Endothelial cell of umbilical vein (primary cell): ENCODE measurements at regions not wholly inside any gene's neighbourhood (a gene's known extent, or its start where the extent isn't known, plus 50 kb on each side); places are given as distances from the start of the nearest gene placed in this dataset.

Source experiments
- BruUV-seq: library from RNA; stranded (reverse); fragments of 400-500 nt; replicated peaks from 2 replicates; lab custom pipeline; 2021; lab: Mats Ljungman, UMichigan
- CTCF ChIA-PET: fragments of 300-600, 350-600 bp; sonication (Branson Sonifier 250); formaldehyde crosslinking; loops from one replicate; lab custom pipeline; 2021; ENCODE audit warnings: antibody characterized with exemption, inconsistent platforms; lab: Charles Lee
- POLR2A ChIA-PET: fragments of 300-600, 350-600 bp; sonication (Branson Sonifier 250); formaldehyde crosslinking; loops from one replicate; lab custom pipeline; 2021; ENCODE audit warnings: antibody characterized with exemption, inconsistent platforms; lab: Charles Lee
- DNase-seq: peaks from one replicate; pipeline ENCODE4 v3.0.0-alpha.2; 2011; ENCODE audit warnings: low read depth, low spot score
- FAIRE-seq: peaks from 2 replicates; lab custom pipeline; 2011; peaks lifted over from hg19 to GRCh38; lab: Jason Lieb, UNC
- H2AFZ ChIP-seq: 2 replicates; pipeline ENCODE4 v1.6.0; 2012; ENCODE audit warnings: low read depth, low read length, control low read depth, inconsistent platforms
- H3K27ac ChIP-seq: 2 replicates; pipeline ENCODE4 v1.5.1; 2011; ENCODE audit warnings: low read depth, mild to moderate bottlenecking, control low read depth, low read length, moderate library complexity; ENCODE audit not compliant: insufficient read depth
- H3K27me3 ChIP-seq, 2 experiments: 2 replicates each; pipeline versions ENCODE4 v1.6.0 to v1.6.1; 2011; ENCODE audit warnings: low read length in 2 of 2, mixed read lengths in 1 of 2; ENCODE audit not compliant: control insufficient read depth in 2 of 2, insufficient read depth in 2 of 2
- H3K36me3 ChIP-seq, 2 experiments: 2 replicates in 1 of 2; 3 replicates in 1 of 2; pipeline ENCODE4 v1.5.1; 2011; ENCODE audit warnings: low read length in 2 of 2, mild to moderate bottlenecking in 1 of 2, moderate library complexity in 1 of 2; ENCODE audit not compliant: control insufficient read depth in 2 of 2, insufficient read depth in 2 of 2; ENCODE audit errors: extremely low read depth in 1 of 2
- H3K4me1 ChIP-seq: 3 replicates; pipeline ENCODE4 v1.5.1; 2011; ENCODE audit warnings: mild to moderate bottlenecking, low read length; ENCODE audit not compliant: control insufficient read depth, insufficient read depth; ENCODE audit errors: extremely low read depth
- H3K4me2 ChIP-seq: 2 replicates; pipeline ENCODE4 v1.6.1; 2011; ENCODE audit warnings: low read length, control low read depth, mixed read lengths; ENCODE audit not compliant: insufficient read depth
- H3K4me3 ChIP-seq, 3 experiments: fragments of 200-600 bp in 1 of 3; sonication (generic), shearing (Covaris generic) in 1 of 3; replicated peaks in 1 of 3; 2 replicates each; pipeline ENCODE4 v1.5.1; 2011 to 2016; ENCODE audit warnings: control low read depth in 3 of 3, low read length in 3 of 3, mild to moderate bottlenecking in 2 of 3, inconsistent platforms in 1 of 3, low read depth in 1 of 3, moderate library complexity in 1 of 3; ENCODE audit not compliant: insufficient read depth in 1 of 3
- H3K79me2 ChIP-seq: 2 replicates; pipeline ENCODE4 v1.6.0; 2012; ENCODE audit warnings: low read length, inconsistent platforms; ENCODE audit not compliant: control insufficient read depth, insufficient read depth
- H3K9ac ChIP-seq: replicated peaks from 2 replicates; pipeline ENCODE3; 2011; ENCODE audit warnings: low read length, control low read depth; ENCODE audit not compliant: insufficient read depth; ENCODE audit errors: extremely low read depth
- H3K9me1 ChIP-seq: replicated peaks from 3 replicates; pipeline ENCODE4 v1.6.0; 2011; ENCODE audit warnings: mild to moderate bottlenecking, low read length; ENCODE audit not compliant: control insufficient read depth, insufficient read depth; ENCODE audit errors: extremely low read depth
- H3K9me3 ChIP-seq: replicated peaks from 2 replicates; pipeline ENCODE4 v1.5.1; 2012; ENCODE audit warnings: low read length, inconsistent platforms; ENCODE audit not compliant: control insufficient read depth, insufficient read depth
- H4K20me1 ChIP-seq: replicated peaks from 2 replicates; pipeline ENCODE3; 2011; ENCODE audit warnings: mild to moderate bottlenecking, low read length; ENCODE audit not compliant: control insufficient read depth, insufficient read depth; ENCODE audit errors: extremely low read depth
- CTCF ChIP-seq, 2 donors: IDR thresholded peaks; 1 replicate in 1 of 2; 2 replicates in 1 of 2; pipeline ENCODE4 v1.5.1; 2011; ENCODE audit warnings: low read length in 2 of 2, mild to moderate bottlenecking in 2 of 2, moderate library complexity in 2 of 2, control low read depth in 1 of 2, inconsistent platforms in 1 of 2, low read depth in 1 of 2; ENCODE audit not compliant: insufficient read depth in 1 of 2; ENCODE audit errors: extremely low read depth in 1 of 2
- EZH2 ChIP-seq: IDR thresholded peaks from 2 replicates; pipeline ENCODE4 v1.6.1; 2012; ENCODE audit warnings: borderline replicate concordance, low read depth, mild to moderate bottlenecking, moderate library complexity, low read length, inconsistent platforms; ENCODE audit not compliant: severe bottlenecking
- FOS ChIP-seq: IDR thresholded peaks from 2 replicates; pipeline ENCODE4 v1.6.1; 2011; ENCODE audit warnings: mild to moderate bottlenecking, low read length, moderate library complexity, borderline replicate concordance; ENCODE audit not compliant: insufficient read depth
- GATA2 ChIP-seq: IDR thresholded peaks from 2 replicates; pipeline ENCODE4 v1.7.0; 2011; ENCODE audit warnings: low read depth, mild to moderate bottlenecking, moderate library complexity, mixed read lengths, low read length; ENCODE audit not compliant: insufficient read length, insufficient read depth
- JUN ChIP-seq: IDR thresholded peaks from 2 replicates; pipeline ENCODE4 v1.6.1; 2011; ENCODE audit warnings: borderline replicate concordance, low read depth; ENCODE audit not compliant: insufficient read length, insufficient read depth
- MYC ChIP-seq: IDR thresholded peaks from one replicate; pipeline ENCODE4 v1.6.1; 2011; ENCODE audit warnings: mild to moderate bottlenecking, low read depth, low read length
- POLR2A ChIP-seq: IDR thresholded peaks from 2 replicates; pipeline ENCODE4 v1.6.1; 2012; ENCODE audit warnings: low read depth, mild to moderate bottlenecking, control low read depth, low read length
- POLR2AphosphoS5 ChIP-seq: IDR thresholded peaks from 2 replicates; pipeline ENCODE4 v1.6.1; 2012; ENCODE audit warnings: low read depth, mild to moderate bottlenecking, control low read depth, low read length, moderate library complexity; ENCODE audit not compliant: insufficient read depth
- dilution Hi-C: fragments of 300-500 bp; cut with MboI; formaldehyde crosslinking; loops from one replicate; pipeline ENCODE4 v1.15.0; 2019; ENCODE audit warnings: low sequenced_read_pairs; ENCODE audit not compliant: extremely low pct_ligation_motif_present
- intact Hi-C: fragments of 100-400 bp; cut with micrococcal nuclease; formaldehyde crosslinking; loops from one replicate; pipeline ENCODE4 v1.10.0; 2022
- TF ChIP-seq, protein P1 (sequence below): IDR thresholded peaks from 2 replicates; pipeline ENCODE4 v1.6.1; 2011; ENCODE audit not compliant: insufficient read depth, insufficient read length

DNA sequence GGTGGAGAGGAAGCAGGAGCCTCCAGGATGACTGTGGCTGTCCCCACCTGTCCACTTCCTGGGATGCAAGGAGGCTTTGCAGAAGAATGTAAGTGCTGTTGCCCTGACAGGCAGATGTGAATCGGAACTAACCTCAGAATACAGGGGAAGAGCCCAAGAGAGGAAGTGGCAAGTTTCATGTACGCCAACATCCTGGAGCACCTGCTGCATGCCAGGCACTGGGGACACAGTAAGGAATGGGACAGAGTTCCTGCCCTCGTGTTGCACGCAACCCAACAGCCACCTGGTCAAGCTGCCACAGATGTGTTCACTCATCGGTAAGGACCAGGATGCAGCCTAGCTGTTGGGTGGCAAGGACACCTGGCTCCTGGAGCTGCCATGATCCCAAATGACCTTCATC, 98.6 kb upstream of the RPL38 start:
- Histone ChIP-seq H3K27me3 (no peaks in the 10 kb centered on the region), H4K20me1 (no peaks in the 10 kb centered on the region), H3K9ac (no peak overlapping the region), H3K4me2 (no peak overlapping the region), H2AFZ (no peak overlapping the region), H3K27ac (no peak overlapping the region), H3K4me1 (no peaks in the 10 kb centered on the region), H3K9me1 (no peaks in the 10 kb centered on the region), H3K4me3 (no peak overlapping the region), H3K9me3 (peaks cover 4% of the 10 kb centered on the region), H3K79me2 (no peaks in the 10 kb centered on the region), H3K36me3 (no peaks in the 10 kb centered on the region)
- POLR2A ChIA-PET = no interaction called here
- DNase-seq = no peak
- no TSS peak for BruUV-seq
- TF ChIP-seq FOS = no peak
- TF ChIP-seq JUN = no peak
- no peak for TF ChIP-seq GATA2
- no peak for TF ChIP-seq POLR2AphosphoS5
- TF ChIP-seq POLR2A = no peak
- no peak for TF ChIP-seq EZH2
- TF ChIP-seq, protein P1, sequence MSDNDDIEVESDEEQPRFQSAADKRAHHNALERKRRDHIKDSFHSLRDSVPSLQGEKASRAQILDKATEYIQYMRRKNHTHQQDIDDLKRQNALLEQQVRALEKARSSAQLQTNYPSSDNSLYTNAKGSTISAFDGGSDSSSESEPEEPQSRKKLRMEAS = no peak
- TF ChIP-seq CTCF (IDR thresholded peaks at IDR 0.05; ENCODE audit: extremely low read depth in 1 of 2, insufficient read depth in 1 of 2, low read depth in 1 of 2, low read length in 2 of 2) = no peak
- no peak for TF ChIP-seq MYC
- intact Hi-C loops = no loop called here
- dilution Hi-C loops = no loop called here
- CTCF ChIA-PET = no interaction called here
- FAIRE-seq = no peak
